ENCODE measurements at regions not wholly inside any gene's neighbourhood (a gene's known extent, or its start where the extent isn't known, plus 50 kb on each side); places are given as distances from the start of the nearest gene placed in this dataset.

DNA sequence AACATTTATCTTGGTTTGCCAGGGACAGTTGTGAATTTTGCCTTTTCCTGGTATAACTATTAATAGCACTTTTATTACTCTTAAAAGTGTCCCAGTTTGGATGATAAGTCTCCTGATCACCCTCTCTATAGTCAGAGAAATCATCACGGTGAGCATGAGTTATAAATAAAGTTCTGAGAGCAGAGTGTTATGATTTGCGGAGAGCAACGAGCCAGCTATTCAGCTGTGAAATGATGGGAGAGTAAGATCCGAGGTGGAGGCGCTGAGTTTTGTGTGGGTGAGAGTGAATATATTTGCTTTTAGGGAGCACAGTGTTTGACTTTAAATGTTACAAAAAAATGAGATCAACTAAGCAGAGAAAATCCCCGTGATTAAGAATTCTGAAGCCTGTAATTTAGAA is 179.6 kb downstream of the DSC3 start:
- no peak for ATAC-seq
- WGBS, 2 donors (ENCODE audit: low coverage in 1 of 2): 30 to 38% methylated on average over 6 of the region's 6 CpGs
- no peaks in the 10 kb centered on the region for H3K36me3 ChIP-seq
- no peaks in the 10 kb centered on the region for H3K4me1 ChIP-seq
- H3K27me3 ChIP-seq: no peaks in the 10 kb centered on the region
- TF ChIP-seq POLR2A (IDR thresholded peaks at IDR 0.05): no peak
- TF ChIP-seq POLR2AphosphoS5 (IDR thresholded peaks at IDR 0.05): no peak
- TF ChIP-seq CTCF (IDR thresholded peaks at IDR 0.05): no peak
- TF ChIP-seq EP300 (IDR thresholded peaks at IDR 0.05): no peak
- H3K27ac ChIP-seq: no peak overlapping the region
- H3K9me3 ChIP-seq: no peaks in the 10 kb centered on the region
- H3K4me3 ChIP-seq: no peak overlapping the region

DNA sequence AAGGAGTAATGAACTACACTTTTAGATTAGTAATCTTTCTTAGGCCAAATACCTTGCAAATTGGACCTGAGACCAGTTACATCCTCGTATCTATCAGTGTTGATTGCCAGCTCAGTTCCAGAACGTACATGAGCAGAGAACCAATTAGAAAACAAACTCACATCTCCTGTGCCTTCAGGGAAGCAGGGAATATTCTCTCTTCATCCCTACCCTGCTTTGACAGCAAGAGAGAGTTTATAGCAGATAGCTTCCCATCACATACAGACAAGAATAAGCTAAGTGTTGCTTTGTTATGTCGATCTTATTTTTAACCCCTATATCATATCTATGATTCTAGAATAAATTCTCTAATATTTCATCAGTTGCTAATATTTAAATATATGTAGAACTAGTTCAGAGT is 181.8 kb downstream of the DSC3 start:
- H3K9me3 ChIP-seq: no peaks in the 10 kb centered on the region
- ATAC-seq: no peak
- TF ChIP-seq CTCF (IDR thresholded peaks at IDR 0.05) (no peak), POLR2AphosphoS5 (IDR thresholded peaks at IDR 0.05) (no peak), EP300 (IDR thresholded peaks at IDR 0.05) (no peak), POLR2A (IDR thresholded peaks at IDR 0.05) (no peak)
- no peaks in the 10 kb centered on the region for H3K36me3 ChIP-seq
- no peaks in the 10 kb centered on the region for H3K4me1 ChIP-seq
- 81 to 83% methylated on average over 3 of the region's 3 CpGs for WGBS, 2 donors (ENCODE audit: low coverage in 1 of 2)
- H3K27ac ChIP-seq: no peak overlapping the region
- no peaks in the 10 kb centered on the region for H3K27me3 ChIP-seq
- H3K4me3 ChIP-seq: no peak overlapping the region

DNA sequence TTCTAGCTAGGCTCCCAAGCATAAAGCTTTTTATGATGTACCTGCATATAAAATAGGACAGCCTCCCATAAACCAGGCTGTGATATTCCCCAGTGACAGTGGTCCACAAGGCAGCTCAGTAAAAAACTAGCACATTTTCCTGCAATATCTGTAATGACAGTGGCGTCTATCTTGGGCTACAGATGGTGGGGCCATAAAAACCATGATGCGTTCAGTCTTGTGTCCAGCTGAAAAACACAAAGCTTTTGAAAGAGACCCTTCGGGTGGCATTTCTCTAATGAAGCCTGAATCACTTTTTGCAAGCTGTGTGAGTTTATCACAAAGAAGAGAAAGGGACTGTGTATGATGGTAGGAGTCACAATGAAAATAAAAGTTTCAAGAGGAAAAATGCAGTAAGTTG is 183.5 kb downstream of the DSC3 start:
- no peaks in the 10 kb centered on the region for H3K27me3 ChIP-seq
- H3K9me3 ChIP-seq: no peaks in the 10 kb centered on the region
- TF ChIP-seq POLR2AphosphoS5 (IDR thresholded peaks at IDR 0.05) (no peak), CTCF (IDR thresholded peaks at IDR 0.05) (no peak), POLR2A (IDR thresholded peaks at IDR 0.05) (no peak)
- H3K4me3 ChIP-seq: no peak overlapping the region
- WGBS, 2 donors (ENCODE audit: low coverage in 1 of 2): 77 to 97% methylated on average over 3 of the region's 3 CpGs
- no peak overlapping the region for H3K27ac ChIP-seq
- no peaks in the 10 kb centered on the region for H3K36me3 ChIP-seq
- no peak for ATAC-seq
- no peaks in the 10 kb centered on the region for H3K4me1 ChIP-seq

DNA sequence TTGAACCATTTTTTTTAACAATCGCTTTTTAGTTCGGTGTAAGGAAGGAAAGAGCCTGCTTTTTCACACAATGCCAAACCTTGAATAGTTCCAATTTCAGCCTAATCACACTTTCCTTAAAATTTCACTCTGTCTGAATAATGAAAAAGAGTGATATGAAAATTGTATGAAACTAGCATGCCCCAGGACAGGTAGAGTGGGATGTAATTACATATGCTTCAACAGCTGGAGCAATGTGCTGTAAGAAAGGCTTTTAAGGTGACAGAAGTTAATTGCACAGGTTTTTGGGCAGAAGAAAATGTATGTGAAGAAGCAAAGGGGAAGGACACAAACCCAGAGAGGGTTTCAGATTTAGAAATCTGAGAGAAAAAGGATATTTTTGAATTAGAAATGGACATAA is 184.0 kb downstream of the DSC3 start:
- no peak for ATAC-seq
- no peak for TF ChIP-seq POLR2AphosphoS5 (IDR thresholded peaks at IDR 0.05)
- TF ChIP-seq POLR2A (IDR thresholded peaks at IDR 0.05): no peak
- no peak for TF ChIP-seq EP300 (IDR thresholded peaks at IDR 0.05)
- no peak for TF ChIP-seq CTCF (IDR thresholded peaks at IDR 0.05)
- H3K4me3 ChIP-seq: no peak overlapping the region
- no peaks in the 10 kb centered on the region for H3K9me3 ChIP-seq
- no peaks in the 10 kb centered on the region for H3K4me1 ChIP-seq
- 97 to 100% methylated on average over 2 of the region's 2 CpGs for WGBS, 2 donors (ENCODE audit: low coverage in 1 of 2)
- H3K27me3 ChIP-seq: no peaks in the 10 kb centered on the region
- H3K27ac ChIP-seq: no peak overlapping the region
- H3K36me3 ChIP-seq: no peaks in the 10 kb centered on the region

DNA sequence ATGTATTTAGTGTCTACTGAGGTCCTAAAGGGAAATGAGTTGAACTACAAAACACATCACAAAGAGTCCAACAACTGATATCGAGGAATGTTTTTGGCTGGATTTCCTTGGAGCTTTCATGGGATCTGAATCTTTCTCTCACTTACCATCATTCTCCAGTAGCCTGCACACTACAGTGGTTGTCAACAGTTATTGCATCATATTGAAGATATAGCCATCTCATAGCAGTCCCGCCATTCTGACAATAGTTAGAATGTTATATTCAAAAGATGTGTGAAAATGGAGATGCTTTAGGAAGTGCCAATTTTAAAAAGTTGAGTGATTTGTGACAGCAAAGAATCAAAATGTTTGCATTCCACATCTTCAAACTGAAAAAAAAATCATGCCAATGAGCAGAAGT is 186.8 kb downstream of the DSC3 start:
- no peaks in the 10 kb centered on the region for H3K27me3 ChIP-seq
- TF ChIP-seq POLR2A (IDR thresholded peaks at IDR 0.05) (no peak), EP300 (IDR thresholded peaks at IDR 0.05) (no peak), CTCF (IDR thresholded peaks at IDR 0.05) (no peak), POLR2AphosphoS5 (IDR thresholded peaks at IDR 0.05) (no peak)
- 80% methylated on average over 2 of the region's 2 CpGs for WGBS, 2 donors (ENCODE audit: low coverage in 1 of 2)
- no peak overlapping the region for H3K27ac ChIP-seq
- H3K36me3 ChIP-seq: no peaks in the 10 kb centered on the region
- ATAC-seq: no peak
- no peak overlapping the region for H3K4me3 ChIP-seq
- H3K9me3 ChIP-seq: no peaks in the 10 kb centered on the region
- H3K4me1 ChIP-seq: no peaks in the 10 kb centered on the region
